Central memory CD8-positive, alpha-beta T cell (primary cell): ENCODE measurements at regions not wholly inside any gene's neighbourhood (a gene's known extent, or its start where the extent isn't known, plus 50 kb on each side); places are given as distances from the start of the nearest gene placed in this dataset.
"Not testable (repeated sequence)": the region's sequence is repeated elsewhere in the genome, so short reads cannot be mapped to it uniquely, and the experiment has no call there.

Experiments
- ATAC-seq: fragments of 150-1000 bp; cut with Tn5 transposase; replicated peaks from 2 replicates; pipeline ENCODE4 v1.10.0; 2022; ENCODE audit warnings: mild to moderate bottlenecking, moderate FRiP score, moderate number of reproducible peaks; ENCODE audit not compliant: poor library complexity, severe bottlenecking; ENCODE audit errors: extremely low read depth
- DNase-seq, 2 donors: peaks; one replicate each; pipeline ENCODE4 v3.0.0; 2021; ENCODE audit warnings: low spot score in 2 of 2
- H3K27ac Mint-ChIP-seq: one replicate; pipeline ENCODE4 v1.8.0; 2022; ENCODE audit warnings: low read depth, mild to moderate bottlenecking, moderate library complexity, mixed read lengths
- H3K27me3 Mint-ChIP-seq: one replicate; pipeline ENCODE4 v1.8.0; 2022; ENCODE audit warnings: mixed read lengths
- H3K36me3 Mint-ChIP-seq: one replicate; pipeline ENCODE4 v1.8.0; 2022; ENCODE audit warnings: mild to moderate bottlenecking, moderate library complexity, mixed read lengths; ENCODE audit not compliant: insufficient read depth
- H3K4me1 Mint-ChIP-seq: one replicate; pipeline ENCODE4 v1.8.0; 2022; ENCODE audit warnings: mixed read lengths
- H3K4me3 Mint-ChIP-seq: one replicate; pipeline ENCODE4 v1.8.0; 2022; ENCODE audit warnings: mild to moderate bottlenecking, moderate library complexity, mixed read lengths
- H3K9me3 Mint-ChIP-seq: one replicate; pipeline ENCODE4 v1.8.0; 2022; ENCODE audit warnings: mixed read lengths

- peaks cover 16% of the 10 kb centered on the region for H3K27me3 Mint-ChIP-seq
- DNase-seq (no peak), ATAC-seq (no peak)
- no peak overlapping the region for H3K4me3 Mint-ChIP-seq
- H3K9me3 Mint-ChIP-seq: no peaks in the 10 kb centered on the region
- H3K27ac Mint-ChIP-seq: no peak overlapping the region
- H3K4me1 Mint-ChIP-seq: no peaks in the 10 kb centered on the region
- H3K36me3 Mint-ChIP-seq: no peaks in the 10 kb centered on the region
Measured at GRCh38 chr1:157277281-157277680, 139.1 kb upstream of the ETV3 start.

- Mint-ChIP-seq H3K36me3 (no peaks in the 10 kb centered on the region), H3K27me3 (peaks cover 7% of the 10 kb centered on the region), H3K4me3 (no peak overlapping the region), H3K27ac (no peak overlapping the region), H3K4me1 (no peaks in the 10 kb centered on the region), H3K9me3 (no peaks in the 10 kb centered on the region)
- no peak for DNase-seq
- ATAC-seq: no peak
Measured at GRCh38 chr1:157274698-157275534, 136.7 kb upstream of the ETV3 start.

- no peak overlapping the region for H3K27ac Mint-ChIP-seq
- H3K4me3 Mint-ChIP-seq: no peak overlapping the region
- ATAC-seq (no peak), DNase-seq (no peak)
- no peaks in the 10 kb centered on the region for H3K4me1 Mint-ChIP-seq
- H3K36me3 Mint-ChIP-seq: no peaks in the 10 kb centered on the region
- H3K27me3 Mint-ChIP-seq: peaks cover 20% of the 10 kb centered on the region
- H3K9me3 Mint-ChIP-seq: no peaks in the 10 kb centered on the region
Measured at GRCh38 chr1:157272729-157273524, 134.7 kb upstream of the ETV3 start.

GRCh38 chr1:157272264-157272663 lies 134.1 kb upstream of the ETV3 start:
- H3K36me3 Mint-ChIP-seq: no peaks in the 10 kb centered on the region
- peaks cover 26% of the 10 kb centered on the region for H3K27me3 Mint-ChIP-seq
- DNase-seq (no peak), ATAC-seq (no peak)
- H3K9me3 Mint-ChIP-seq: no peaks in the 10 kb centered on the region
- H3K27ac Mint-ChIP-seq: no peak overlapping the region
- H3K4me3 Mint-ChIP-seq: no peak overlapping the region
- no peaks in the 10 kb centered on the region for H3K4me1 Mint-ChIP-seq

- no peak overlapping the region for H3K4me3 Mint-ChIP-seq
- H3K27me3 Mint-ChIP-seq: peaks cover 41% of the 10 kb centered on the region
- H3K36me3 Mint-ChIP-seq: no peaks in the 10 kb centered on the region
- no peaks in the 10 kb centered on the region for H3K4me1 Mint-ChIP-seq
- no peaks in the 10 kb centered on the region for H3K9me3 Mint-ChIP-seq
- DNase-seq (no peak), ATAC-seq (no peak)
- H3K27ac Mint-ChIP-seq: no peak overlapping the region
Measured at GRCh38 chr1:157270705-157271274, 132.6 kb upstream of the ETV3 start.

GRCh38 chr1:157269656-157270375 lies 131.6 kb upstream of the ETV3 start:
- Mint-ChIP-seq H3K4me3 (no peak overlapping the region), H3K9me3 (no peaks in the 10 kb centered on the region), H3K36me3 (no peaks in the 10 kb centered on the region), H3K27me3 (peaks cover 49% of the 10 kb centered on the region), H3K4me1 (no peaks in the 10 kb centered on the region), H3K27ac (no peak overlapping the region)
- ATAC-seq (no peak), DNase-seq (no peak)

- no peak for DNase-seq
- no peak overlapping the region for H3K27ac Mint-ChIP-seq
- H3K9me3 Mint-ChIP-seq: peaks cover 5% of the 10 kb centered on the region
- no peak for ATAC-seq
- H3K4me3 Mint-ChIP-seq: no peak overlapping the region
- peaks cover 40% of the 10 kb centered on the region for H3K27me3 Mint-ChIP-seq
- H3K36me3 Mint-ChIP-seq: no peaks in the 10 kb centered on the region
- H3K4me1 Mint-ChIP-seq: no peaks in the 10 kb centered on the region
Measured at GRCh38 chr1:157262891-157263290, 124.7 kb upstream of the ETV3 start.

GRCh38 chr1:157262422-157262821 lies 124.2 kb upstream of the ETV3 start:
- Mint-ChIP-seq H3K4me3 (no peak overlapping the region), H3K27me3 (peaks cover 35% of the 10 kb centered on the region), H3K36me3 (no peaks in the 10 kb centered on the region), H3K4me1 (no peaks in the 10 kb centered on the region), H3K9me3 (peaks cover 5% of the 10 kb centered on the region), H3K27ac (no peak overlapping the region)
- no peak for ATAC-seq
- DNase-seq: no peak

- H3K36me3 Mint-ChIP-seq, H3K4me3 Mint-ChIP-seq, ATAC-seq, H3K4me1 Mint-ChIP-seq, DNase-seq, H3K27ac Mint-ChIP-seq, H3K9me3 Mint-ChIP-seq: not testable (repeated sequence)
- peaks cover 63% of the 10 kb centered on the region for H3K27me3 Mint-ChIP-seq
Measured at GRCh38 chr1:157255891-157256290, 117.7 kb upstream of the ETV3 start.

- H3K36me3 Mint-ChIP-seq, H3K27ac Mint-ChIP-seq, H3K4me3 Mint-ChIP-seq, H3K9me3 Mint-ChIP-seq, DNase-seq, ATAC-seq, H3K4me1 Mint-ChIP-seq: not testable (repeated sequence)
- H3K27me3 Mint-ChIP-seq: peaks cover 72% of the 10 kb centered on the region
Measured at GRCh38 chr1:157254183-157254582, 116.0 kb upstream of the ETV3 start.

GRCh38 chr1:157252473-157252872 lies 114.3 kb upstream of the ETV3 start:
- DNase-seq: no peak
- Mint-ChIP-seq H3K4me1 (no peaks in the 10 kb centered on the region), H3K27me3 (peaks cover 86% of the 10 kb centered on the region), H3K36me3 (no peaks in the 10 kb centered on the region), H3K4me3 (no peak overlapping the region), H3K9me3 (no peaks in the 10 kb centered on the region), H3K27ac (no peak overlapping the region)
- ATAC-seq: no peak

GRCh38 chr1:157249739-157250138 lies 111.5 kb upstream of the ETV3 start:
- H3K27ac Mint-ChIP-seq: no peak overlapping the region
- H3K4me1 Mint-ChIP-seq: no peaks in the 10 kb centered on the region

More at GRCh38 chr1:157249739-157250138, 111.5 kb upstream of the ETV3 start:
- no peaks in the 10 kb centered on the region for H3K36me3 Mint-ChIP-seq
- H3K4me3 Mint-ChIP-seq: no peak overlapping the region
- ATAC-seq: no peak
- H3K9me3 Mint-ChIP-seq: peaks cover under 1% of the 10 kb centered on the region
- DNase-seq: no peak
- peaks cover 87% of the 10 kb centered on the region for H3K27me3 Mint-ChIP-seq
